Sciatic nerve (tissue), 2 donors: ENCODE measurements at regions not wholly inside any gene's neighbourhood (a gene's known extent, or its start where the extent isn't known, plus 50 kb on each side); places are given as distances from the start of the nearest gene placed in this dataset.
"Not testable (repeated sequence)": the region's sequence is repeated elsewhere in the genome, so short reads cannot be mapped to it uniquely, and the experiment has no call there.

Experiments used
- ATAC-seq: fragments of 200-7000 bp; cut with Tn5 transposase; one replicate; pipeline ENCODE4 v1.9.1; 2020; ENCODE audit warnings: mild to moderate bottlenecking, moderate library complexity
- DNase-seq: peaks from one replicate; pipeline ENCODE4 v3.0.0-alpha.2; 2020; ENCODE audit warnings: low spot score
- intact Hi-C: fragments of 100-400 bp; cut with DNase I; formaldehyde crosslinking; loops from one replicate; pipeline ENCODE4 v1.14.2; 2022
- donor health status: DM: no; HTN: no; CAD: no.
- donor health status: DM: no; HTN: no; CAD: no.

GRCh38 chr5:96227957-96228356, 205.1 kb downstream of the PCSK1 start:
- intact Hi-C loops = no loop called here
- ATAC-seq = no peak
- no peak for DNase-seq

DNA sequence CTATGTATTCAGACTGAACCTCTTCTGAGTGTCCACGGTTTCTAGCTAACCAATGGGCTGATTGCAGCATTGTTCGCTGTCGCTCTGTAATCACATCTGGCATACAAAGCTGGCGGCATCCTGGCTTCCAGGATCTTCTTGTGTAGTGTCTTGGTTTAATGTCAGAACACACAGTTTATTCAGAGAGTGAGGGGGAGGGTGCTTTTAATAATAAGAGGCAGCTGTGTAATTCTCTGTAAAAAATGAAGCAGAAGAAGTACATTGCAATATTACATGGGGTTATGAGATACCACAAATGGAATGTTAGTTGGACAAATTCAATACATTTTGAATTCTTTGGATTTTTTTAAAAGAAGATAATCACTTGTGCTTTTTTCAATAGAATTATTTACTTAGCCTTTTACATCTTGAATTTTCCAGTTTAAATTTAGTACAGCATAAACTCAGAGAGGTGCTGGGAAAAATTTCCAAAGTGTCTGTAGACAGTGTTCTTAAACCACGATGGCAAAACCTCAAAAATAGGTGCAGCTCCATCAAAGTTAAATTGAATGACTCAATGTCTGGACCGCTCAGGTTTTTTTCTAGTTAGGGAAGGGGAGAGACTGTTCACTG, 206.0 kb downstream of the PCSK1 start:
- ATAC-seq (peak; percentile 79), DNase-seq (peak; percentile 61)
- intact Hi-C loops = no loop called here

DNA sequence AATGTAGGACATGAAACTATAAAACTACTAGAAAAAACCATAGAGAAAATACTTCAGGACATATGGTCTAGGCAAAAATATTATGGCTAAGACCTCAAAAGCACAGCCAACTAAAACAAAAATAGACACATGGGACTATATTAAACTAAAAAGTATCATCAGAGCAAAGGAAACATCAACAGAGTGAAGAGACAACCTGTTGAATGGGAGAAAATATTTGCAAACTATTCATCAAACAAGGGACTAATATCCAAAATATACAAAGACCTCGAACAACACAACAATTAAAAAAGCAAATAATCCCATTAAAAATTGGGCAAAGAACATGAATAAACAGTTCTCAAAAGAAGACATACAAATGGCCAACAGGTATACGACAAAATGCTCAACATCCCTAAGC, 210.9 kb downstream of the PCSK1 start:
- intact Hi-C loops = no loop called here
- DNase-seq (no peak), ATAC-seq (no peak)

- DNase-seq (no peak), ATAC-seq (no peak)
- intact Hi-C loops = no loop called here
Measured at GRCh38 chr5:96220610-96221390, 212.2 kb downstream of the PCSK1 start.

DNA sequence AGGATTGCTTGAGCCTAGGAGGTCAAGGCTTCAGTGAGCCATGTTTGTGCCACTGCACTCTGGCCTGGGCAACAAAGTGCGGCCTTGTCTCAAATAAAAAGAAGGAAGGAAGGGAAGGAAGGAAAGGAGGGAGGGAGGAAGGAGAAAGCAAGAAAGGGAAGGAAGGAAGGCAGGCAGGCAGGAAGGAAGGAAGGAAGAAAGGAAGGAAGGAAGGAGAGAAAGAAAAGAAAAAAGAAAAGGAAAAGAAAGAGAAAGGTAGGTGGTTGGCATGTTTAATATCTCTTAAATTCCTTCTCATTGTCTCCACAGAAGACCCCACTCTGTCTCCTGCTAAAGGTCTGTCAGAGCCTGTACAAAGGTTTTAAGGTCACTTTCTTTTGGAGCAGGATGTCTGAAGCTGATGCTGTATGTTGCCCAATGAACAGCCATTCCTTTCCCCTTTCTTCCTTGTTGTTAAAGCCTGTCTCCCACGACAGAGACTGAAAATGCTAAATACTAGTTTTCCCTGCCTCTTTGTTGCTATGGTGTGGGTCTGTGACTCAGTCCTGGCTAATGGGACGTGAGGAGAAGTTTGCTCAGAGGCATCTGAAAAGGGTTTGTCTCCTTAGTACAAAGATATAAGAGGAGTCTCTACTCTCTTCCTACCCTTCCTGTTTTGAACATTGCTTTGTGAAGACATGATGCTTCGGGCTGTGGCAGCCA, 213.3 kb downstream of the PCSK1 start:
- DNase-seq (no peak), ATAC-seq (no peak)
- intact Hi-C loops = no loop called here

- intact Hi-C loops = no loop called here
- ATAC-seq (no peak), DNase-seq (no peak)
Measured at GRCh38 chr5:96218653-96219052, 214.4 kb downstream of the PCSK1 start.

DNA sequence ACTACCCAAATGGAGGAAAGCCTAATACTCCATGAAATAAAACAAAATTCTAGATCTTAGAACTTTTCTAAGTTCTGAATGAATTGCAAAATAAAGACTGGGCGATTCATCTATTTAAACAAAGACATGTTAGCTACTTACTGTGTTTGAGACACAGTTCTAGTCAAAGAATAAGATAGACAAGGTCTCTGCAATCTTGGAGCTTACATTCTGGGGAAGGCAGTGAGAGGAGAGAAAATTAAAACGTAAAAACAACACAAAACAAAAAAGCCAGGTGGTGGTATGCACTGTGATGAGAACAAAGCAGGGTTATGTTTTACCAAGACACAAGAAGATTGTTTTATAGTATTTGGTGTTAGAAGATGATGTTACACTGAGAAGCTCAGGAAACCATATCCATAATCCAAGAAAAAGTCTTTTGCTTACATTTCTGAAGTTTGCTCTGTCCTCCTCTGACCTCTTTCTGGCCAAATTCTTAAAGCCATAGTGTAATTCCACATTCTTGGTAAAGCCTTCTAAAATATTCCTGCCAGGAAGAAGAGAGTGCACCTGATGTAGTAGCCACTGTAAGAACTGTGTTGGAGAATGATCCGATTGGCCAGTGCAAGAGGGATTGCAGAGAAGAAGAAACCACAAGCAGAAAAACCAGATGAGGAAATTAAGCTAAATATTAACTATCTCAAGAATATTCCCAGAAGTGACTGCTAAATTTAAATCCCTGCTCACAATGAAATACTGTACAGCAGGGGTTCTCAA, 218.4 kb downstream of the PCSK1 start:
- no peak for ATAC-seq
- intact Hi-C loops = no loop called here
- DNase-seq = no peak

- intact Hi-C loops = no loop called here
- DNase-seq = no peak
- ATAC-seq = no peak
Measured at GRCh38 chr5:96209829-96210228, 223.2 kb downstream of the PCSK1 start.

DNA sequence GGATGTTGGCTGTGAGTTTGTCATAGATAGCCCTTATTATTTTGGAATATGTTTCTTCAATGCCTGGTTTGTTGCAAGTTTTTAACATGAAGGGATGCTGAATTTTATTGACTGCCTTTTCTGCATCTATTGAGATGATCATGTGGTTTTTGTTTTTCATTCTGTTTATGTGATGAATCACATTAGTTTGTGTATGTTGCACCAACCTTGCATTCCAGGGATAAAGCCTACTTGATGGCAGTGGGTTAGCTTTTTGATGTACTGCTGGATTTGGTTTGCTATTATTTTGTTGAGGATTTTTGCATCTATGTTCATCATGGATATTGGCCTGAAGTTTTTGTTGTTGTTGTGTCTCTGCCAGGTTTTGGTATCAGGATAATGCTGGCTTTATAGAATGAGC, 225.6 kb downstream of the PCSK1 start:
- DNase-seq (no peak), ATAC-seq (no peak)
- intact Hi-C loops = no loop called here

DNA sequence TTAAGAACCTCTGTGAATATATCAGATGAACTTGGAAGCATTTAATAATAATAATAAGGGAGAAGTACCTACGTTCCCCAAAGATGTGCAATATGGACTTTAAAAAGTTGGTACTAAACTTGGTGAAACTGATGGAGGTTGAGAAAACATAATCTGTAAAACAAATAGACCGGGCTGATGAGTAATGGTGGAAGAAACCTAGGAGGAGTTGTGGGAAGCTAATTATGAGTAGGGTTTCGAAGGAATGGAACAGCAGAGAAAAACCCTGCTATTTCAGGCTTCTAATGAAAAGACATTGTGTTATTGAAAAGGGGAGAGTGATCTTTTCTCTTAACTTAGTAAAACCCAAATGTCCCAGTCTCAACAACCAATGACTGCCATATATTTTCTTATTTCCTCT, 229.3 kb downstream of the PCSK1 start:
- DNase-seq (no peak), ATAC-seq (no peak)
- intact Hi-C loops = no loop called here

DNA sequence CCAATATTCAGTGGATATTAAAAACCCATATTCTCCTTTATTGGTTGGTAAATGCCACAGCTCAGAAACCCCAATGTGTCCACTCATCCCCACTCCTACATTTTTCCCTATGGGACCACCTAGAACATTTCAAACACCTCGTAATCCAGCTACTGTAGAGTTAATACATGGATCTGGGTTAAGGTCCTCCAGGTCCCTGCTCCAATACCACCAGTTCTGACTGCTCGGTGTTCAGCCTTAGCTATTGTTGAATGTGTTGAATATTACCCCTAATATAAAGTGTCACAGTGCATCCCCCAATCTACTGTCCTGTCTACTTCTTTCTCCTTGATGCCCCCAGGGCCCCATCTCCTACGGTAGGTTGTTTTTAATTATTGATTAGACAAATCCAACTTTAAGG, 231.5 kb downstream of the PCSK1 start:
- no peak for ATAC-seq
- intact Hi-C loops = no loop called here

DNA sequence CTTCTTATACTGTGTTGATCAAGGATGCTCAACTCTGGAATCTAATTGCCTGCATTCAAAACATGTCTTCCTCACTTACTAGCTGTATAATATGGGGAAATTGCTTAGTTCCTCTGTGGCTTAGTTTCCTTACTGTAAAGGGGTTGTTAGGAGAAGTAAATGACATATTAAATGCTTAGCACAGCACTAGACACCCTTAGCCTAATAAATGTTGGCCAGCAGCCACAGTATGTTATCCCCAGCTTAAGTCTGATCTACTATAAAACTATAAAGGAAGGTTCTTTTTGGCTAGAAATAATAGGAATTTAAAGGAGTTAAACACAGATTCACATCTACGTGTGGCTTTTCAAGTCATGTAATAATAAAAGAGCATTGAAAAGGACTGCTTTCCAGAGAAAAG, 232.4 kb downstream of the PCSK1 start:
- intact Hi-C loops = no loop called here
- ATAC-seq = peak; percentile 57
- no peak for DNase-seq

More for the DNA sequence above, 231.5 kb downstream of the PCSK1 start:
- no peak for DNase-seq

DNA sequence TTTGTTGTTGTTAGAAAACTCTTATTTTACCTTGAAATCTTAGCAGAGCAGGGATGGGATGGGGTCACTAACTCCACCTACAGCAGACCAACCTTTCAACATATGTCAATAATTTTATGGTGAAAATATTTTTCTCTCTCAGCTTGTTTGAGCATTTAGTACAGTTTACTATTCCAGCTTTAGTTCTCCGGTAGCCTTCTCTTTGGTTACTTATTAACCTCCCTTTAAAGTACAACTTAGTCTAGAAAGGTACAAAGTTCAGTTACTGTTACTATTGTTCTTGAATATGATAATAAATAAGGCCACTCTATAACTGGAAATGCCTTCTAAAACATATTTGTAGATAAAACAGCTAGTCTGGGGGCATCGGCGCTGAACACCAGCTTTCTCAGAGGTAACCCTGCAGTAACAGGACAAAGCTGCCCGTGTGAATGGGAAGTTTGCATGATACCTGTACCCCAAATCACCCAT, 233.3 kb downstream of the PCSK1 start:
- intact Hi-C loops = no loop called here
- DNase-seq (no peak), ATAC-seq (no peak)

- ATAC-seq (no peak), DNase-seq (no peak)
- intact Hi-C loops = no loop called here
Measured at GRCh38 chr5:96198356-96199058, 234.5 kb downstream of the PCSK1 start.

DNA sequence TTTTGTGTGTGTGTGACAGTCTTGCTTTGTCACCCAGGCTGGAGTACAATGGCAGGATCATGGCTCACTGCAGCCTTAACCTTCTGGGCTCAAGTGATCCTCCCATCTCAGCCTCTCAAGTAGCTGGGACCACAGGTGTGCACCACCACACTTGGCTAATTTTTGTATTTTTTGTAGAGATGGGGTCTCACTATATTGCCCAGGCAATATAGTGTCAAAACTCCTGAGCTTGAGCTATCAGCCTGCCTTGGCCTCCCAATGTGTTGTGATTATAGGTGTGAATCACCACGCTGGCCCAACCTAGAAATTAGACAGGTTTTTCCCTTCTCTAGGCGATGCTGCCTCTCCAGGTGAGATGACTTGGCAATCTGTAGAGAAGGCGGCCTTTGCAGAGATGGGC, 235.3 kb downstream of the PCSK1 start:
- ATAC-seq, intact Hi-C loops, DNase-seq: not testable (repeated sequence)

- ATAC-seq (peak; percentile 40), DNase-seq (no peak)
- intact Hi-C loops = no loop called here
Measured at GRCh38 chr5:96197347-96197746, 235.7 kb upstream of the ELL2 start.

DNA sequence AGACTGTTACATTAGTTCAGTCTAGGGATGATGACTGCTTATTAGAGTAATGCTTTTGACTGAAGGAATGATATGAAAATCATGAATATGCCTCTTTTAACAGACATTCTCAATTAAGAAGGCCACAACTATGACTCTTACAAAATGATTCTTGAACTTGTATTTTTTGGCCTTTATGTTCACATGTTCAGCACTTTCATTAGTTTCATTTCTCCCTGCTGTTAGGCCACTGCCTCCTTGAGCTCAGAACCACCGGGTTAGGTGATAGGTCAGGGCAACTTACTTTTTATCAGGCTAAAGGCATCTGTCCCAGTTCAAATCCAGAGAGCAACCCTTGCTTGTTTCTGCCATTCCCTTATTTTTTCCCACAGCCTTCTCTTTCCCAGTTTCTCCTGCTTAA, 235.2 kb upstream of the ELL2 start:
- intact Hi-C loops = no loop called here
- DNase-seq (no peak), ATAC-seq (peak; percentile 66)

GRCh38 chr5:96196407-96196806, 234.8 kb upstream of the ELL2 start:
- intact Hi-C loops = no loop called here
- no peak for ATAC-seq
- DNase-seq = no peak

- intact Hi-C loops = no loop called here
- ATAC-seq (no peak), DNase-seq (no peak)
Measured at GRCh38 chr5:96195123-96195522, 233.5 kb upstream of the ELL2 start.
